ENCODE measurements at regions not wholly inside any gene's neighbourhood (a gene's known extent, or its start where the extent isn't known, plus 50 kb on each side); places are given as distances from the start of the nearest gene placed in this dataset.

DNA sequence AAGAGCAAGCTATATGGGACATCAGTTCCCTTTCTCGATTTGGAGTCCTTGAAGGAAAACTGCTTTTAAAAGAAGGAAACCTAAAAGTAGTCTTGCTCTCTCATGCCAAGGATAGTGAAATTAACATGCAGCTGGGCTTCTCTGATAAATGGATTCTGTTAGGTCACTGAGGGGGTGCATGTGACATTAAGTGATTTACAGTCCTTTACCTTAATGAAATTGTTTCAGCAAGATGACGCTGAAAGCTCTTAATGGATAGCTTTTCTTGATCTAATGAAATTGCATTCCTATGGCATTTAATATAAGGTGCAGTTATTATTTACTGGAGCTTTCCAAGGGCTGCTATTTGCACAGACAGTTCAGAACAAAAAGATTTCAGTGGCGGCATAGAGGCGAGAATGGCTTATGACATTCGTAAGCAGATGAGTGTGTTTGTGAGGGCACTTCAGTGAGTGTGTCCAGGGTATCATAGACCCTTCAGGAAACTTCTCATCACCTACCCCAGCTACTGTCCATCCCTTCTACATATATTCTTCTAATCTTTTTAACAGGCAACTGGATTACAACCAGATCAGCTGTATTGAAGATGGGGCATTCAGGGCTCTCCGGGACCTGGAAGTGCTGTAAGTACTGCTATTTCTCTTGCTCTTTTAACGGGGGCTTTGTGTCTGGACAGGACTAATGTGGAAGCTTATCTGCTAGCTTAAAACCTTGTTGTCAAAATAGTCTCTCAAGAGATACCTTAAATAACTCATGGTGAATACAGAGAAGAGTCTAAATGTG lies 219.9 kb upstream of the PACRGL start:
- ATAC-seq (replicated peaks in 6 of 8), result peak in 5 of 8 experiments; percentile 78 to 87 (median 85)
- in situ Hi-C loops (cut with MboI; ENCODE audit: low pct_unique_long_range_greater_than_20kb in 2 of 9, low sequenced_read_pairs in 9 of 9, unreplicated experiment in 9 of 9), result no loop called here
- peaks cover 8 to 30% of the 10 kb centered on the region in 2 donors for H3K4me1 ChIP-seq (replicated peaks in 1 of 2)
- peak overlapping the region; percentile 72 to 92 for H3K27ac ChIP-seq
- 31 to 100% (median 66%) methylated on average over 1 to 4 of the region's 7 CpGs; no CpG with 5 or more reads in 1 of the 10 experiments for WGBS, 10 experiments
- peak overlapping the region; percentile 22 to 50 (median 38) for H3K4me3 ChIP-seq

DNA sequence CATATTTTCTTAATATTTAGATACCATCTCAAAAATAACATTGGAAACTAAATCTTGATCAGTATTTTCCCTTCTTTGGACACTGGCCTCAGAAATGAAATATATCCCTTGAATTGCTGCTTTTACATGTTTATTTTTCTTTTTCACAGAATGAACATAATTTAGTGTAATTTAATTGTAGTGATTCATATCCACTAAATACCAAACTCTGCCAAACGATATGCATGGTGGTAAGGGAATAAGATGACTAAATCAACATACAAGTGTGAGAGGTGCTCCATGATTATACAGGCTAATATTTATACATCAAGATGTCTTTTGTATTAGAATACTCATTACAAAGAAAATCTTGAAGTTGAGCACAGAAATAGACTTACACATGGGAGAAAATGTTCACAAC lies 216.8 kb upstream of the PACRGL start:
- Histone ChIP-seq H3K27ac (peak overlapping the region in 1 of 2 donors; percentile 38), H3K4me1 (replicated peaks in 1 of 2) (peaks cover 9 to 21% of the 10 kb centered on the region in 2 donors), H3K4me3 (peak overlapping the region; percentile 13 to 50 (median 38))
- WGBS, 10 experiments, result 14 to 100% (median 94%) methylated on average over 1 of the region's 1 CpG; no CpG with 5 or more reads in 4 of the 10 experiments
- in situ Hi-C loops (cut with MboI; ENCODE audit: low pct_unique_long_range_greater_than_20kb in 2 of 9, low sequenced_read_pairs in 9 of 9, unreplicated experiment in 9 of 9), result no loop called here
- no peak for ATAC-seq (replicated peaks in 6 of 8)

GRCh38 chr4:20486433-20486832 lies 213.8 kb upstream of the PACRGL start:
- peak in 5 of 8 experiments; percentile 19 to 37 (median 28) for ATAC-seq (replicated peaks in 6 of 8)
- H3K27ac ChIP-seq, result no peak overlapping the region
- peak overlapping the region in 2 of 5 donors; percentile 47 to 50 for H3K4me3 ChIP-seq
- in situ Hi-C loops (cut with MboI; ENCODE audit: low pct_unique_long_range_greater_than_20kb in 2 of 9, low sequenced_read_pairs in 9 of 9, unreplicated experiment in 9 of 9), result no loop called here
- H3K4me1 ChIP-seq (replicated peaks in 1 of 2), result peaks cover 3 to 4% of the 10 kb centered on the region in 2 donors
- 29 to 100% (median 64%) methylated on average over 1 of the region's 1 CpG; no CpG with 5 or more reads in 2 of the 10 experiments for WGBS, 10 experiments

GRCh38 chr4:20487446-20487845 lies 212.8 kb upstream of the PACRGL start:
- no peak for ATAC-seq (replicated peaks in 6 of 8)
- Histone ChIP-seq H3K4me3 (peak overlapping the region in 2 of 5 donors; percentile 47 to 50), H3K4me1 (replicated peaks in 1 of 2) (peaks cover 3 to 4% of the 10 kb centered on the region in 2 donors), H3K27ac (no peak overlapping the region)
- WGBS, 10 experiments, result 57 to 100% (median 89%) methylated on average over 2 to 4 of the region's 4 CpGs
- in situ Hi-C loops (cut with MboI; ENCODE audit: low pct_unique_long_range_greater_than_20kb in 2 of 9, low sequenced_read_pairs in 9 of 9, unreplicated experiment in 9 of 9), result no loop called here

GRCh38 chr4:20487852-20488251 lies 212.4 kb upstream of the PACRGL start:
- Histone ChIP-seq H3K4me3 (peak overlapping the region in 2 of 5 donors; percentile 47 to 50), H3K27ac (no peak overlapping the region), H3K4me1 (replicated peaks in 1 of 2) (peaks cover 3 to 6% of the 10 kb centered on the region in 2 donors)
- ATAC-seq (replicated peaks in 6 of 8), result peak in 5 of 8 experiments; percentile 63 to 87 (median 78)
- 67 to 100% (median 92%) methylated on average over 1 of the region's 1 CpG; no CpG with 5 or more reads in 2 of the 10 experiments for WGBS, 10 experiments
- in situ Hi-C loops (cut with MboI; ENCODE audit: low pct_unique_long_range_greater_than_20kb in 2 of 9, low sequenced_read_pairs in 9 of 9, unreplicated experiment in 9 of 9), result no loop called here

- in situ Hi-C loops (cut with MboI; ENCODE audit: low pct_unique_long_range_greater_than_20kb in 2 of 9, low sequenced_read_pairs in 9 of 9, unreplicated experiment in 9 of 9), result no loop called here
- Histone ChIP-seq H3K4me3 (no peak overlapping the region), H3K27ac (no peak overlapping the region), H3K4me1 (replicated peaks in 1 of 2) (peaks cover 3 to 24% of the 10 kb centered on the region in 2 donors)
- 43 to 96% (median 80%) methylated on average over 2 to 3 of the region's 3 CpGs for WGBS, 10 experiments
- ATAC-seq (replicated peaks in 6 of 8), result no peak
Observed at GRCh38 chr4:20490734-20491133, 209.5 kb upstream of the PACRGL start.

DNA sequence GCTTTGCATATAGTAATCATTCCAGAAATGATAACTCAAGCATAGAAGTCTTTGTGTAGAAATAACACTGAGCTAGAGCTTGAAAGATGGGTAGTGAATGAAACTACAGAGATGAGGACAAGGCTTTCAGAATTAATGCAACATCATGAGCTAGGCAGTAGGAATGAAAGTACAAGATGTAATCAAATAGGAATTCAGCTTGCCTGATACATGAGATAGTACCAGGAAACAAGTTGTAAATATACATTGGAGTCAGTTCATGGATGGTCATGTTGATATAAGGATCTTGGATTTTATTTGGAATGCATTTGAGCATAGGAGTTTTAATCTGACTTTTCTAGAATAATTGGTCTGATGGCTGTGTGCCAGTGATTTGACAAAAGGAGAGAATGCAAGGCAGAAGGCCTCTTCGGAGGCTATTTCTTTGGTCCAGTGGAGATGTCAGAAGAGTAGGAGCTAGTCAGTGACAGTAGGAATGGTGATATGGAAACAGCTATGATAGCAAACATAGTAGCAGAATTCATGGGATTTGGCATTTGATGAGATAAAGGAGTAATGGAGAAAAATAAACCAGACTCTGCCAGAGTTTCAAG lies 206.4 kb upstream of the PACRGL start:
- 86 to 100% (median 93%) methylated on average over 1 of the region's 1 CpG; no CpG with 5 or more reads in 3 of the 10 experiments for WGBS, 10 experiments
- peak in 1 of 8 experiments; percentile 59 for ATAC-seq (replicated peaks in 6 of 8)
- in situ Hi-C loops (cut with MboI; ENCODE audit: low pct_unique_long_range_greater_than_20kb in 2 of 9, low sequenced_read_pairs in 9 of 9, unreplicated experiment in 9 of 9), result no loop called here

GRCh38 chr4:20496068-20496467 lies 204.2 kb upstream of the PACRGL start:
- Histone ChIP-seq H3K4me3 (no peak overlapping the region), H3K4me1 (replicated peaks in 1 of 2) (peaks cover 0 to 26% of the 10 kb centered on the region in 2 donors), H3K27ac (no peak overlapping the region)
- ATAC-seq (replicated peaks in 6 of 8), result no peak
- in situ Hi-C loops (cut with MboI; ENCODE audit: low pct_unique_long_range_greater_than_20kb in 2 of 9, low sequenced_read_pairs in 9 of 9, unreplicated experiment in 9 of 9), result no loop called here
- 50 to 100% (median 100%) methylated on average over 1 of the region's 1 CpG; no CpG with 5 or more reads in 1 of the 10 experiments for WGBS, 10 experiments

More for the DNA sequence above, 206.4 kb upstream of the PACRGL start:
- Histone ChIP-seq H3K27ac (no peak overlapping the region), H3K4me3 (no peak overlapping the region), H3K4me1 (replicated peaks in 1 of 2) (peaks cover 0 to 26% of the 10 kb centered on the region in 2 donors)

GRCh38 chr4:20504146-20504545 lies 196.1 kb upstream of the PACRGL start:
- in situ Hi-C loops (cut with MboI; ENCODE audit: low pct_unique_long_range_greater_than_20kb in 2 of 9, low sequenced_read_pairs in 9 of 9, unreplicated experiment in 9 of 9), result no loop called here
- Histone ChIP-seq H3K4me1 (replicated peaks in 1 of 2) (peaks cover 0 to 5% of the 10 kb centered on the region in 2 donors), H3K27ac (no peak overlapping the region), H3K4me3 (no peak overlapping the region)
- peak in 1 of 8 experiments; percentile 16 for ATAC-seq (replicated peaks in 6 of 8)
- 48 to 90% (median 83%) methylated on average over 3 of the region's 3 CpGs; no CpG with 5 or more reads in 3 of the 10 experiments for WGBS, 10 experiments

GRCh38 chr4:20505927-20506326 lies 194.3 kb upstream of the PACRGL start:
- H3K4me1 ChIP-seq (replicated peaks in 1 of 2), result peaks cover 0 to 5% of the 10 kb centered on the region in 2 donors
- 0 to 100% (median 91%) methylated on average over 1 of the region's 1 CpG; no CpG with 5 or more reads in 1 of the 10 experiments for WGBS, 10 experiments
- in situ Hi-C loops (cut with MboI; ENCODE audit: low pct_unique_long_range_greater_than_20kb in 2 of 9, low sequenced_read_pairs in 9 of 9, unreplicated experiment in 9 of 9), result no loop called here
- no peak overlapping the region for H3K4me3 ChIP-seq
- no peak overlapping the region for H3K27ac ChIP-seq
- ATAC-seq (replicated peaks in 6 of 8), result peak in 3 of 8 experiments; percentile 49 to 73 (median 67)

GRCh38 chr4:20506827-20507226 lies 193.4 kb upstream of the PACRGL start:
- ATAC-seq (replicated peaks in 6 of 8), result peak in 7 of 8 experiments; percentile 27 to 98 (median 73)
- WGBS, 10 experiments, result 8 to 95% (median 50%) methylated on average over 2 of the region's 2 CpGs; no CpG with 5 or more reads in 2 of the 10 experiments
- peaks cover 0 to 5% of the 10 kb centered on the region in 2 donors for H3K4me1 ChIP-seq (replicated peaks in 1 of 2)
- H3K27ac ChIP-seq, result no peak overlapping the region
- H3K4me3 ChIP-seq, result no peak overlapping the region
- in situ Hi-C loops (cut with MboI; ENCODE audit: low pct_unique_long_range_greater_than_20kb in 2 of 9, low sequenced_read_pairs in 9 of 9, unreplicated experiment in 9 of 9), result no loop called here

- Histone ChIP-seq H3K4me3 (no peak overlapping the region), H3K4me1 (replicated peaks in 1 of 2) (no peaks in the 10 kb centered on the region), H3K27ac (no peak overlapping the region)
- WGBS, 10 experiments, result 65 to 100% (median 100%) methylated on average over 1 to 2 of the region's 2 CpGs; no CpG with 5 or more reads in 2 of the 10 experiments
- ATAC-seq (replicated peaks in 6 of 8), result no peak
- in situ Hi-C loops (cut with MboI; ENCODE audit: low pct_unique_long_range_greater_than_20kb in 2 of 9, low sequenced_read_pairs in 9 of 9, unreplicated experiment in 9 of 9), result no loop called here
Observed at GRCh38 chr4:20509315-20509714, 190.9 kb upstream of the PACRGL start.
